Neural progenitor cell (in vitro differentiated cells): ENCODE measurements at regions not wholly inside any gene's neighbourhood (a gene's known extent, or its start where the extent isn't known, plus 50 kb on each side); places are given as distances from the start of the nearest gene placed in this dataset.

Source experiments
- EZH2 ChIP-seq: fragments of 200-600 bp; sonication (generic); IDR thresholded peaks from 2 replicates; pipeline ENCODE4 v1.6.1; 2017; ENCODE audit warnings: antibody characterized with exemption, mild to moderate bottlenecking, moderate library complexity
- EZH2phosphoT487 ChIP-seq: fragments of 200-600 bp; sonication (generic); IDR thresholded peaks from 2 replicates; pipeline ENCODE4 v1.6.1; 2017; ENCODE audit warnings: antibody characterized with exemption
- TF ChIP-seq, protein P1 (sequence below): fragments of 200-600 bp; sonication (generic); IDR thresholded peaks from 2 replicates; pipeline ENCODE4 v1.5.1; 2017; ENCODE audit warnings: antibody characterized with exemption, mild to moderate bottlenecking

DNA sequence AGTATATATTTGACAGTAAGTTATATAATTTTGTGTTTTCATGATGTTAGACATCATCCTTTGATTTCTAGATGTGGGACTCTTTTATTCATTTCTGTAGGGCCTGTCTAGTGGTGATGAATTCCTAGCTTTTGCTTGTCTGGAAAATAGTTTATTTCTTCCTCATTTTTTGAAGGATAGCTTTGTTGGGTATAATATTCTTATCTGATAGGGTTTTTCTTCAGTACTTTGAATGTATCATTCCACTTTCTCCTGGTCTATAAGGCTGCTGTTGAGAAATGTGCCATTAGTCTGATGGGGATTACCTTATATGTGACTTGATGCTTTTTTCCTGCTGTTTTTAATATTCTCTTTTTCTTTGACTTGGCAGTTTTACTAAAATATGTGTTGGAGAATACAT, 1104.5 kb downstream of the FAT4 start:
- TF ChIP-seq, protein P1, sequence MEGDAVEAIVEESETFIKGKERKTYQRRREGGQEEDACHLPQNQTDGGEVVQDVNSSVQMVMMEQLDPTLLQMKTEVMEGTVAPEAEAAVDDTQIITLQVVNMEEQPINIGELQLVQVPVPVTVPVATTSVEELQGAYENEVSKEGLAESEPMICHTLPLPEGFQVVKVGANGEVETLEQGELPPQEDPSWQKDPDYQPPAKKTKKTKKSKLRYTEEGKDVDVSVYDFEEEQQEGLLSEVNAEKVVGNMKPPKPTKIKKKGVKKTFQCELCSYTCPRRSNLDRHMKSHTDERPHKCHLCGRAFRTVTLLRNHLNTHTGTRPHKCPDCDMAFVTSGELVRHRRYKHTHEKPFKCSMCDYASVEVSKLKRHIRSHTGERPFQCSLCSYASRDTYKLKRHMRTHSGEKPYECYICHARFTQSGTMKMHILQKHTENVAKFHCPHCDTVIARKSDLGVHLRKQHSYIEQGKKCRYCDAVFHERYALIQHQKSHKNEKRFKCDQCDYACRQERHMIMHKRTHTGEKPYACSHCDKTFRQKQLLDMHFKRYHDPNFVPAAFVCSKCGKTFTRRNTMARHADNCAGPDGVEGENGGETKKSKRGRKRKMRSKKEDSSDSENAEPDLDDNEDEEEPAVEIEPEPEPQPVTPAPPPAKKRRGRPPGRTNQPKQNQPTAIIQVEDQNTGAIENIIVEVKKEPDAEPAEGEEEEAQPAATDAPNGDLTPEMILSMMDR = no peak
- TF ChIP-seq EZH2 (no peak), EZH2phosphoT487 (no peak)
